DOHH2 (cell line): ENCODE measurements at regions not wholly inside any gene's neighbourhood (a gene's known extent, or its start where the extent isn't known, plus 50 kb on each side); places are given as distances from the start of the nearest gene placed in this dataset.

Source experiments
- H3F3A ChIP-seq: fragments of 200-600 bp; sonication (generic), shearing (Covaris generic); 2 replicates; pipeline ENCODE4 v1.6.0; 2016; ENCODE audit warnings: antibody characterized with exemption, mild to moderate bottlenecking; ENCODE audit not compliant: control insufficient read depth, insufficient read depth
- H3K27ac ChIP-seq: fragments of 200-600 bp; sonication (generic); 2 replicates; pipeline ENCODE4 v1.5.1; 2014; ENCODE audit warnings: low read depth, mild to moderate bottlenecking, low read length, moderate library complexity
- H3K27me3 ChIP-seq: fragments of 200-600 bp; sonication (generic); 2 replicates; pipeline ENCODE4 v1.6.1; 2014; ENCODE audit warnings: mild to moderate bottlenecking, low read length, mixed read lengths; ENCODE audit not compliant: control insufficient read depth
- H3K36me3 ChIP-seq: fragments of 200-600 bp; sonication (generic); 2 replicates; pipeline ENCODE4 v1.6.1; 2014; ENCODE audit warnings: mild to moderate bottlenecking, low read length, moderate library complexity, mixed read lengths; ENCODE audit not compliant: control insufficient read depth
- H3K4me1 ChIP-seq: fragments of 200-600 bp; sonication (generic); 2 replicates; pipeline ENCODE4 v1.6.1; 2014; ENCODE audit warnings: mild to moderate bottlenecking, low read length, mixed read lengths; ENCODE audit not compliant: control insufficient read depth
- H3K4me2 ChIP-seq: fragments of 200-600 bp; sonication (generic); 2 replicates; pipeline ENCODE4 v1.6.0; 2014; ENCODE audit warnings: mild to moderate bottlenecking, low read length, moderate library complexity
- H3K4me3 ChIP-seq: fragments of 200-600 bp; sonication (generic); 2 replicates; pipeline ENCODE4 v1.5.1; 2014; ENCODE audit warnings: mild to moderate bottlenecking, low read length, mixed read lengths
- H3K79me2 ChIP-seq: fragments of 200-600 bp; sonication (generic); 2 replicates; pipeline ENCODE4 v1.6.1; 2014; ENCODE audit warnings: mild to moderate bottlenecking, low read length, mixed read lengths; ENCODE audit not compliant: control insufficient read depth
- H3K9me2 ChIP-seq: fragments of 200-600 bp; sonication (generic); replicated peaks from 2 replicates; pipeline ENCODE4 v1.6.1; 2014; ENCODE audit warnings: mild to moderate bottlenecking, low read length, mixed read lengths; ENCODE audit not compliant: control insufficient read depth
- H3K9me3 ChIP-seq: fragments of 200-600 bp; sonication (generic); 2 replicates; pipeline ENCODE4 v1.6.1; 2014; ENCODE audit warnings: antibody characterized with exemption, low read length, mixed read lengths; ENCODE audit not compliant: control insufficient read depth, insufficient read depth
- H4K20me1 ChIP-seq: fragments of 200-600 bp; sonication (generic); 2 replicates; pipeline ENCODE4 v1.6.0; 2014; ENCODE audit warnings: low read depth, mild to moderate bottlenecking, antibody characterized with exemption, low read length, moderate library complexity; ENCODE audit not compliant: control insufficient read depth, insufficient read depth
- EZH2phosphoT487 ChIP-seq: fragments of 200-600 bp; sonication (generic); IDR thresholded peaks from 2 replicates; pipeline ENCODE4 v1.6.1; 2017; ENCODE audit warnings: borderline replicate concordance, mild to moderate bottlenecking, antibody characterized with exemption, low read length, moderate library complexity, mixed read lengths
- TF ChIP-seq, protein P1 (sequence below): fragments of 200-600 bp; sonication (generic); IDR thresholded peaks from one replicate; pipeline ENCODE4 v1.5.1; 2014; ENCODE audit warnings: antibody characterized with exemption, mild to moderate bottlenecking, low read depth, low read length; ENCODE audit not compliant: poor library complexity, severe bottlenecking

DNA sequence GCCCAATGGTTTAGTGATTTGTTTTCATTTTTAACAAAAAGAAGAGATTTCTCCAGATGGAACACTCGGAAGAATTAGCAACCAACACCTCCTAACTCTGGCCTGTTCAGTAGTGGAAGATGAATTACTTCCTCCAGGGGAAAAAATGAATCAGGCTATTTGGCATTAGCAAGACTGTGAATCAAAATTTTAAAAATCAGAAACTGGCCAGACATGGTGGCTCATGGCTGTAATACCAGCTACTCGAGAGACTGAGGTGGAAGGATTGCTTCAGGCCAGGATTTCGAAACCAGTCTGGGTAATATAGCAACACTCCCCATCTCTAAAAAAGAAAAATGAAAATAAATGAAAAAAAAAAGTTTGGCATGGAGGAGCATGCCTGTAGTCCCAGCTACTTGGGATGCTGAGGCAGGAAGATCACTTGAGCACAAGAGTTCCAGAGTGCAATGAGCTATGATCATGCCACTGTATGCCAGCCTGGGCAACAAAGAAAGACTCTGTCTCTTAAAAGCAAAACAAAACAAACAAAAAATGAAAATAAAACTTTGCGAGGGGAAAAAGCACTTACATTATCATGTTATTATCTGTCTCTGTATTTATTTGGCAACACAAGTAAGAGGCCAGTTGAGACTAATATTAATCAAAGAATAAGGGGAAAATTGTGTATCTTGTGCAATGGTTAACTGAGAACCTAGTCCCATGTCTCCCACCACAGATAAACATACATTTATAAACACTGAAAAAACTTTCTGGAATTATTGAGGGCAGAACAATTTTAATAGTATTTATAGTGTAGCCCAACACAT, 796.3 kb upstream of the ANO3 start:
- Histone ChIP-seq H3K4me3 (no peak overlapping the region), H4K20me1 (no peaks in the 10 kb centered on the region)

DNA sequence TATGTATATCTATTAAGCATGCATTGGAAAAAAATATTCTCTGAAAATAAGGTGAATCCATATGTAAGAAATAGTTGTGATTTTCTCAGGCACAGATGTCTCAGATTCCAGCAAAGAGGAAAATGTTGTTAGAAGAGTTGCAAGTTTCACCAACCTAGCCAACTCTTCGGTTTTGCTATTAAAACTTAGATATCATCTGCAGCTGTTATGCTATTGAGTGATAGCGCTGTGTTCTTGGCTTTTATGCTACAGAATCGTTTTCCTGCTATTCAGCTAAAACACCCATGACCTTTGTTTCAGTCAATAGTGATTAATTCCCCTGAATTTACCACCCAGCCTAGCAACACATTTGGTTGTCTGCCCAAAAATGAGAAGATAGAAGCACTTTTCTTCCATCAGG, 795.6 kb upstream of the ANO3 start:
- Histone ChIP-seq H3K36me3 (no peaks in the 10 kb centered on the region), H3K4me3 (no peak overlapping the region), H3K4me1 (no peaks in the 10 kb centered on the region), H3F3A (no peaks in the 10 kb centered on the region), H3K27me3 (no peaks in the 10 kb centered on the region), H3K9me3 (no peaks in the 10 kb centered on the region), H3K79me2 (no peaks in the 10 kb centered on the region), H3K27ac (no peak overlapping the region), H3K4me2 (no peak overlapping the region), H4K20me1 (no peaks in the 10 kb centered on the region), H3K9me2 (no peaks in the 10 kb centered on the region)
- TF ChIP-seq, protein P1, sequence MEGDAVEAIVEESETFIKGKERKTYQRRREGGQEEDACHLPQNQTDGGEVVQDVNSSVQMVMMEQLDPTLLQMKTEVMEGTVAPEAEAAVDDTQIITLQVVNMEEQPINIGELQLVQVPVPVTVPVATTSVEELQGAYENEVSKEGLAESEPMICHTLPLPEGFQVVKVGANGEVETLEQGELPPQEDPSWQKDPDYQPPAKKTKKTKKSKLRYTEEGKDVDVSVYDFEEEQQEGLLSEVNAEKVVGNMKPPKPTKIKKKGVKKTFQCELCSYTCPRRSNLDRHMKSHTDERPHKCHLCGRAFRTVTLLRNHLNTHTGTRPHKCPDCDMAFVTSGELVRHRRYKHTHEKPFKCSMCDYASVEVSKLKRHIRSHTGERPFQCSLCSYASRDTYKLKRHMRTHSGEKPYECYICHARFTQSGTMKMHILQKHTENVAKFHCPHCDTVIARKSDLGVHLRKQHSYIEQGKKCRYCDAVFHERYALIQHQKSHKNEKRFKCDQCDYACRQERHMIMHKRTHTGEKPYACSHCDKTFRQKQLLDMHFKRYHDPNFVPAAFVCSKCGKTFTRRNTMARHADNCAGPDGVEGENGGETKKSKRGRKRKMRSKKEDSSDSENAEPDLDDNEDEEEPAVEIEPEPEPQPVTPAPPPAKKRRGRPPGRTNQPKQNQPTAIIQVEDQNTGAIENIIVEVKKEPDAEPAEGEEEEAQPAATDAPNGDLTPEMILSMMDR = no peak
- no peak for TF ChIP-seq EZH2phosphoT487

More for the DNA sequence above, 796.3 kb upstream of the ANO3 start:
- H3K79me2 ChIP-seq = no peaks in the 10 kb centered on the region
- H3F3A ChIP-seq = no peaks in the 10 kb centered on the region
- H3K9me3 ChIP-seq = no peaks in the 10 kb centered on the region
- H3K36me3 ChIP-seq = no peaks in the 10 kb centered on the region
- TF ChIP-seq, protein P1 = no peak
- no peak for TF ChIP-seq EZH2phosphoT487
- H3K4me2 ChIP-seq = no peak overlapping the region
- no peaks in the 10 kb centered on the region for H3K27me3 ChIP-seq
- no peaks in the 10 kb centered on the region for H3K4me1 ChIP-seq
- H3K27ac ChIP-seq = no peak overlapping the region
- H3K9me2 ChIP-seq = no peaks in the 10 kb centered on the region

DNA sequence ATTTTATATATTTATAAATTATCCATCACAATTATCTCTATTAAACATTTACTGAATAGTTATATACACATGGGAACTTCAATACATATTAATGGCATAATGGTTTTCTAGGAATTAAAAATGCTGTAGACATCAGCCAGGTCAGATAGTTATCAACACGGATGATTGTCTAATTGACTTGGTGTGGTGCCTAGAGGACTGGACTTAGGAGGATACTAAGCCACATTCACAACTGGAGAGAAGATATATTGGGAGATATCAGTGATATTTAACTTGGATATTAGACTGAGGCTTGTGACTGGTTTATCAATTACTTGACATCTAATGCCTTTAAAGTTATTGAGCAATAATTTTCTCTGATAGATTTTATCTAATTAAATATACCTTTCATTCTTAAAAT, 794.5 kb upstream of the ANO3 start:
- Histone ChIP-seq H3K79me2 (no peaks in the 10 kb centered on the region), H3K27me3 (no peaks in the 10 kb centered on the region), H3K4me1 (no peaks in the 10 kb centered on the region), H3K9me3 (no peaks in the 10 kb centered on the region), H3K36me3 (no peaks in the 10 kb centered on the region), H3K4me2 (no peak overlapping the region), H3K9me2 (no peaks in the 10 kb centered on the region), H3K27ac (no peak overlapping the region), H4K20me1 (no peaks in the 10 kb centered on the region), H3F3A (no peaks in the 10 kb centered on the region), H3K4me3 (no peak overlapping the region)
- TF ChIP-seq EZH2phosphoT487 = no peak
- TF ChIP-seq, protein P1 = no peak
